Stimulated activated CD4-positive, alpha-beta T cell treated with anti-CD3 and anti-CD28 coated beads, Interleukin-15, amount 100 ng/mL, for 1 hour (primary cell): ENCODE measurements at regions not wholly inside any gene's neighbourhood (a gene's known extent, or its start where the extent isn't known, plus 50 kb on each side); places are given as distances from the start of the nearest gene placed in this dataset.

Experiments
- DNase-seq, 2 donors: peaks; one replicate each; pipeline ENCODE4 v3.0.0-alpha.2; 2020; ENCODE audit warnings: low read depth in 1 of 2, low spot score in 1 of 2

DNA sequence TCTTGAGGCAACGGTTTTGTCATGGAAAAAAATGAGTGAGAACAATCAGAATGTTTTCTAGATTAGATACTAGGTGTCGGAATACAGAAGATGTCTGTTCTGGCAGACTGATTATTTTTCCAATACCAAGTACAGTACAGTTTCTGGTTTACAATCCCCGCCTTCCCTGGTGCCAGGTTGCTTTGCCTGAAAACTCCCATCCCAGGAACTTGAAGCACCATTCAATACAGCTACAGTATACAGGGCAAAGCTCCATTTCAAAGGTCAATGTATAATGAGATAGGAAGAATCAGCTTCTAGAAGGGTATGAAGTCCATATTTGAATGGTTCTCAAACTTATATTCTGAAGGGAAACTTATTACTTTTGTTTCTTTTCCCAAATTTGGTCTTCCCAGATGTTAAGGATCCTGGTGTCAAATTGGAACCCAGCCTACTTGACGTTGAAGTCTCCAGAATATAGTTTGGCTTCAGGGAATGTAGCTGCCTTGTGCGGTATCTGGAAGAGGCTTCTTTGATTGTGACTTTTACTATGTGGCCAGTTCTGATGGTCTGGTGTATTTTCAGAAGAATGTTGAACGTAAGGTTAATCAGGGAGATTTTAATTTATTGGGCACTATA is 238.0 kb upstream of the ATP2B1 start:
- no peak for DNase-seq

DNA sequence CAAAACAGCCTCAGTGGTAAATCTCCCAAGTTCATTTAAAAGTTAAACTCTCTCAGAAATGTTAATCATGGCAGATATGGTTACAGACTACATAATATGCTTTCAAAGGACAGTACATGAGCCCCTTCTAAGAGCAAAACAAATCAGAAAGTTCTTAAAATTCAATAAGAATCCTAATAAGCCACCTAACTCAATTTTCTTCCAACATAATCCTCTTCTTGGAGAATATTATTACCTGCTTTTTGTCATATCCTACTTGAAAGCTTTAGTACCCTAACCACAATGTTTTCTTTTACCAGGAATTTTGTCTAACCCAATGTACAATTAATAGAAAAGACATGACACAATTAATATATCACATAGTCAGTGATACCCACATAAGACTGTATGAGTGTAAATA is 236.5 kb upstream of the ATP2B1 start:
- no peak for DNase-seq

DNA sequence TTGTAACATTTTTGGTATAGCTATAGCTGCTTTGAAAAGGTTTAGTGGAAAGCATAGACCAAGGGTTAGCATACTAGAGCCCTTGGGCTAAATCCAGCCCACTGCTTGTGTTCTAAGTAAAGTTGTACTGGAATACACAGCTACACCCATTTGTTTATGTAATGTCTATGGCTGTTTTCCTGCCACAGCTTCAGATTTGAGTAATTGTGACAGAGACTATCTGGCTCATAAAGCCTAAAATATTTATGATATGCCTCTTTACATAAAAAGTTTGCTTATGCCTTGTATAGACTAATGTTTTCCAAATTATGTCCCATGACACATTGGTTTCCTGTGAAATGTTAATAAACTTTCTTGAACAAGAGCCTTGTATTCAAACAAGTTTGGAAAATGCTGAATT is 234.8 kb upstream of the ATP2B1 start:
- no peak for DNase-seq

- DNase-seq = no peak
Measured at GRCh38 chr12:89941436-89941835, 232.8 kb upstream of the ATP2B1 start.

DNA sequence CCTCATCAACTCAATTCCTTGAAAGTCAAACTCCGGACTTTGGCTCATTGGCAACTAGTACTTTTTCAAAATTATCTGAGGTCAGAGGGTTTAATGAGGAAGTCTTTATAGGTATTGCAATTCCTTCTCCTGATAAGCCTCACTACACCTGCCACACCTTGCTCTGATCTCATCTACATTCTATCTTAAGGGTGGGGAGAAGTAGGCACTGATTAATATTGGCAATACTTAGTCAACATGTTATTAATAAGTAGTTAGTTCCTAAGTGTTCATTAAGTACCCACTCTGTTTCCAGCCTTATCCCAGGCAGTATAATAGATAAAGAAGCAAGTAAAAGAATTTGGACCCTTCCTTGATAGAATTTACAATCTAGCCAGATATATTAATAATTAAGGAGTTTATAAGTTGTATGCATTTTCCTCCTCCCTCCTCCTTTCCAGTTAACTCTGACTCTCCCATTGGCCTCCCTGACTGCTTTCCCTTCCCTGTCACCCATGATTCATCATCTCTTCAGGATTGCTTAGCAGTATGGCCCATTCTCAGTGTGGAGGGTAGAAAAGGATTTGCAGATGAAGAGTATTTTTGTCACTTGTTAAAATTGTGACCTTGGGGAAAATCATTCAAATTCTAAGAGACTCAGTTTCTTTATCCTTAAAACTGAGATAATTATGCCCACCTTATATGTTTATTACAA is 231.0 kb upstream of the ATP2B1 start:
- no peak for DNase-seq

DNA sequence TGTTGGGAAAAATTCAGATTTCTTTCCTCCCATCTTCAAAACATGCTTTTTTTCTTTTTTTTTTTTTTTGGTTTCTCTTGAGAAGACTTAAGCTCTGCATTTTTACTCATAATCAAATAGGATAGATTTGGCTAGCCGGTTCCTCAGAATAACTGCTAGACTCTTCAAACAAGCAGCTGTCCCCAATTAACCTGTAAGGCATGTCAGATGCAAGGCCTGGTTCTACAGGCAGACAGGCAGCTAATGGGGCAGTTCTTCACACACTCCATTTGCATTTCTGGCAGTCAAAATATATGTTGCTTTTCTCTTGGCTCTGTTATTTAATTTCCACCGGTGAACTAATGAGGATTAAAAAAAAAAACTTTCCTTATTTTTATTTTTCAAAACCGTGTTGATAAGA is 228.0 kb upstream of the ATP2B1 start:
- no peak for DNase-seq

GRCh38 chr12:89935850-89936249 is 227.2 kb upstream of the ATP2B1 start:
- DNase-seq = no peak

- no peak for DNase-seq
Measured at GRCh38 chr12:89933911-89934310, 225.3 kb upstream of the ATP2B1 start.

DNA sequence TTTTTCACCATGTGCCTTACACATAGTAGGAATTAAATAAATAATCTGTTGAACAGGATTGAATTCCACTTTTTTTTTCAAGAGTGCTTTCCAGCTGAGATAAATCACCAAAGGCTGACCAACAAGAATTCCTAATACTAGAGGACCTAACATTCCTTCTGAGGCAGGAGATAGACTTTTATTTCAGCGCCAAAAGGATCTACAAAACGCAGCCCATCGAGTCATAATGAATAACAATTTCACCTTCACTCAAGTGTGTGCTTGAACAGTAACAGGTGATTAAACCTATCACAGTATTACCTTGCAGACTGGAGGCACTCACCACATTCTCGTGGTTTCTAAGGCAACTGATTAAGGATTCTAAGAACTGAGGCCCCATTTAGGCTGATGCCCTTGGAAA is 224.3 kb upstream of the ATP2B1 start:
- DNase-seq = no peak

GRCh38 chr12:89928467-89928866 is 219.8 kb upstream of the ATP2B1 start:
- no peak for DNase-seq

DNA sequence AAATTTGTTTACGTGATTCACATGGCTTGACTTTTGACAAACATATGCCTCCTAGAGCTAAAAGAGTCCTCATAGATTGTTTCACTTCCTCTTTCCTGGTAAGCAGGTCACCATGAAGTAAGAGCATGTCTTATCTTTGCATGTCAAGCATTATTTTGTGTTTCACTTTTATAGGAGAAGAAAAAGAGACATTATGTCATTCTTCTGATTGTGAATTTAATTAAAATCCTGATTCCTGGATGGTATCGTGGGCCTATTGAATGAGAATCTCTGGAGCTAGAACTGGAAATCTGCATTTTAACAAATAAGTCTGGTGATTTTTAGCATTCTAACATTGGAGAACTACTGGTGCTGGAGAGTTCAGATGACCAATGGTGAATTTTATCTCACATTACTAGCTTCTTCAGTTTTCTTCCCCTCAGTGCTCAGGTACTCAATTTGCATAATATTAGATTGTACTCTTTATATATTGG is 218.6 kb upstream of the ATP2B1 start:
- DNase-seq = no peak

- DNase-seq = no peak
Measured at GRCh38 chr12:89924191-89924590, 215.6 kb upstream of the ATP2B1 start.

DNA sequence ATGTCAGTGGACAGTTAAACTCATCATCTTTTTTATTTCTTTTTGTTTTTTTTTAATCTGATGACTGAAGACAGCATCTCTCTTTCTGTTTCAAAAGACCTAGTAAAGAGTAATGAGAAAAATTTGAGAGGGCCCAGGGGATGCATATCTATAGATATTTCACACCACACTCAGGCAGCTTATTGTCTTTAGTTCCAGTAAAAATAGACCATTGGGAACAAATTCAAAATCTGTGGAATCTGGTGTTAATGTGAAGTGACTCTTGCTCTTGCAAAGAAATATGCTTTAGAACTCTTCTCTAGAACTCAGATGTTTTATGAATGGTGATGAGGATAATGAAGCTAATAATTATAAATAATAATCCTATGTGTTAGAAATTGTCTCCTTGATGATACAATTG is 214.5 kb upstream of the ATP2B1 start:
- DNase-seq = no peak

- no peak for DNase-seq
Measured at GRCh38 chr12:89920866-89921265, 212.2 kb upstream of the ATP2B1 start.

- DNase-seq = no peak
Measured at GRCh38 chr12:89919241-89919906, 210.7 kb upstream of the ATP2B1 start.

GRCh38 chr12:89918172-89918846 is 209.7 kb upstream of the ATP2B1 start:
- no peak for DNase-seq

- no peak for DNase-seq
Measured at GRCh38 chr12:89909753-89910152, 201.1 kb upstream of the ATP2B1 start.

- DNase-seq = no peak
Measured at GRCh38 chr12:89907659-89908058, 199.0 kb upstream of the ATP2B1 start.

GRCh38 chr12:89906824-89907223 is 198.2 kb upstream of the ATP2B1 start:
- no peak for DNase-seq

GRCh38 chr12:89906178-89906577 is 197.5 kb upstream of the ATP2B1 start:
- no peak for DNase-seq

- DNase-seq = no peak
Measured at GRCh38 chr12:89901906-89902642, 193.4 kb upstream of the ATP2B1 start.
